ENCODE measurements at regions not wholly inside any gene's neighbourhood (a gene's known extent, or its start where the extent isn't known, plus 50 kb on each side); places are given as distances from the start of the nearest gene placed in this dataset.

DNA sequence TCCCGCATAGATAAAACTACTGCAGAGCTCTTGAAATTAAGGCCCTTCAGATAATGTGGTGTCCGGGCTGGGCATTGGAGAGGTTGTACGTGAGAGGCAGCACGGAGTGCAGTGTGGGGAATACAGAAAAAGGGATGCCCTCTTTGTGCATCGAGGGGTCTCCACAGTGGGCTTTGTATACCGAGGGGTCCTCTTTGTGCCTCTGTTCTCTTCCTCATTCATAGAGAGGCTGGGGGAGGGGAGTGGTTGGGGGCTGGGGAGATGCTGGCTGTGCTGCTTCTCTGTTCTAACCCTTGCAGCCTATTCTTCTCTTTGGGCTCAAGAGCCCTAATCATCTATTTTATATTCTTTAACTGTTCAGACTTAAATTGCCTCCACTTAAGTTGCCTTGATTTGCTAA lies 74.3 kb upstream of the NDN start:
- H3K9me3 ChIP-seq: no peaks in the 10 kb centered on the region
- H3K27me3 ChIP-seq (replicated peaks; ENCODE audit: insufficient read depth): no peaks in the 10 kb centered on the region
- H3K27ac ChIP-seq: no peak overlapping the region
- no peak for DNase-seq (ENCODE audit: low spot score)
- intact Hi-C loops (cut with DNase I): no loop called here
- WGBS: 76% methylated on average over 6 of the region's 6 CpGs
- H3K36me3 ChIP-seq: no peaks in the 10 kb centered on the region
- TF ChIP-seq POLR2AphosphoS5 (IDR thresholded peaks at IDR 0.05) (no peak), POLR2A (IDR thresholded peaks at IDR 0.05) (no peak), CTCF (IDR thresholded peaks at IDR 0.05) (no peak)
- no peaks in the 10 kb centered on the region for H3K4me1 ChIP-seq (replicated peaks)
- H3K4me3 ChIP-seq: no peak overlapping the region

GRCh38 chr15:23762026-23762425 lies 74.9 kb upstream of the NDN start:
- H3K36me3 ChIP-seq: no peaks in the 10 kb centered on the region

GRCh38 chr15:23763021-23763420 lies 75.9 kb upstream of the NDN start:
- no peak for DNase-seq (ENCODE audit: low spot score)
- TF ChIP-seq POLR2AphosphoS5 (IDR thresholded peaks at IDR 0.05) (no peak), CTCF (IDR thresholded peaks at IDR 0.05) (no peak), POLR2A (IDR thresholded peaks at IDR 0.05) (no peak)
- H3K36me3 ChIP-seq: no peaks in the 10 kb centered on the region
- WGBS: 85% methylated on average over 9 of the region's 9 CpGs
- no peaks in the 10 kb centered on the region for H3K9me3 ChIP-seq
- no peak overlapping the region for H3K27ac ChIP-seq
- intact Hi-C loops (cut with DNase I): no loop called here
- H3K4me3 ChIP-seq: no peak overlapping the region
- H3K27me3 ChIP-seq (replicated peaks; ENCODE audit: insufficient read depth): no peaks in the 10 kb centered on the region
- no peaks in the 10 kb centered on the region for H3K4me1 ChIP-seq (replicated peaks)

More at GRCh38 chr15:23762026-23762425, 74.9 kb upstream of the NDN start:
- no peaks in the 10 kb centered on the region for H3K9me3 ChIP-seq
- H3K4me1 ChIP-seq (replicated peaks): no peaks in the 10 kb centered on the region
- no peak overlapping the region for H3K4me3 ChIP-seq
- 65% methylated on average over 8 of the region's 8 CpGs for WGBS
- H3K27ac ChIP-seq: no peak overlapping the region
- no peaks in the 10 kb centered on the region for H3K27me3 ChIP-seq (replicated peaks; ENCODE audit: insufficient read depth)
- DNase-seq (ENCODE audit: low spot score): no peak
- intact Hi-C loops (cut with DNase I): no loop called here
- no peak for TF ChIP-seq POLR2AphosphoS5 (IDR thresholded peaks at IDR 0.05)
- TF ChIP-seq CTCF (IDR thresholded peaks at IDR 0.05): no peak
- no peak for TF ChIP-seq POLR2A (IDR thresholded peaks at IDR 0.05)

- WGBS: 59% methylated on average over 3 of the region's 3 CpGs
- Histone ChIP-seq H3K9me3 (no peaks in the 10 kb centered on the region), H3K27ac (no peak overlapping the region)
Measured at GRCh38 chr15:23764306-23764705, 77.2 kb upstream of the NDN start.

More at GRCh38 chr15:23764306-23764705, 77.2 kb upstream of the NDN start:
- H3K4me3 ChIP-seq: no peak overlapping the region
- no peaks in the 10 kb centered on the region for H3K4me1 ChIP-seq (replicated peaks)
- intact Hi-C loops (cut with DNase I): no loop called here
- TF ChIP-seq POLR2A (IDR thresholded peaks at IDR 0.05) (no peak), CTCF (IDR thresholded peaks at IDR 0.05) (no peak), POLR2AphosphoS5 (IDR thresholded peaks at IDR 0.05) (no peak)
- no peaks in the 10 kb centered on the region for H3K36me3 ChIP-seq
- no peak for DNase-seq (ENCODE audit: low spot score)
- H3K27me3 ChIP-seq (replicated peaks; ENCODE audit: insufficient read depth): no peaks in the 10 kb centered on the region

Data from prostate gland (tissue), 2 donors.